HCT116 (cell line): ENCODE measurements at regions not wholly inside any gene's neighbourhood (a gene's known extent, or its start where the extent isn't known, plus 50 kb on each side); places are given as distances from the start of the nearest gene placed in this dataset.

Experiments
- ATAC-seq: fragments of 200-7000 bp; cut with Tn5 transposase; 2 replicates; pipeline ENCODE4 v1.9.1; 2020; ENCODE audit warnings: mild to moderate bottlenecking, moderate library complexity
- BruUV-seq: library from RNA; stranded (reverse); fragments of 400-500 nt; replicated peaks from 2 replicates; lab custom pipeline; 2021; lab: Mats Ljungman, UMichigan
- CTCF ChIA-PET: fragments of 300-600 bp; sonication (Branson Sonifier 250); formaldehyde crosslinking; loops from one replicate; lab custom pipeline; 2021; ENCODE audit warnings: antibody characterized with exemption; lab: Charles Lee
- POLR2A ChIA-PET: fragments of 300-600, 350-600 bp; sonication (Branson Sonifier 250); formaldehyde crosslinking; loops from one replicate; lab custom pipeline; 2021; ENCODE audit warnings: antibody characterized with exemption; lab: Charles Lee
- RAD21 ChIA-PET, 2 experiments: fragments of 300-600 bp; sonication (Branson Sonifier 250); formaldehyde crosslinking; loops; one replicate each; lab custom pipeline; 2023; ENCODE audit warnings: low total read pairs in 2 of 2; ENCODE audit not compliant: uncharacterized antibody in 2 of 2, unreplicated experiment in 2 of 2, low non-redundant PET in 1 of 2; lab: Charles Lee
- DNase-seq: peaks from one replicate; pipeline ENCODE4 v3.0.0-alpha.2; 2010; ENCODE audit warnings: low read depth, low spot score
- H2AFZ ChIP-seq: fragments of 200-600 bp; shearing (Covaris generic), sonication (generic); 2 replicates; pipeline ENCODE4 v1.6.1; 2017; ENCODE audit warnings: low read depth, mixed run types, mixed read lengths, antibody characterized with exemption, low read length; ENCODE audit not compliant: poor library complexity, severe bottlenecking
- H3K27ac ChIP-seq: 2 replicates; pipeline ENCODE4 v1.5.1; 2012; ENCODE audit warnings: low read depth, low read length
- H3K27me3 ChIP-seq: fragments of 200-600 bp; sonication (generic); 2 replicates; pipeline ENCODE4 v1.6.1; 2016; ENCODE audit warnings: mixed run types, low read length, mixed read lengths; ENCODE audit not compliant: insufficient read depth
- H3K36me3 ChIP-seq, 2 experiments: fragments of 200-500 bp in 1 of 2; fragments of 200-600 bp in 1 of 2; sonication (Bioruptor generic) in 1 of 2; sonication (generic) in 1 of 2; 2 replicates each; pipeline versions ENCODE4 v1.5.1 to v1.6.1; 2014 to 2016; ENCODE audit warnings: low read length in 2 of 2, inconsistent platforms in 1 of 2, mixed read lengths in 1 of 2, mixed run types in 1 of 2; ENCODE audit not compliant: insufficient read depth in 2 of 2, control insufficient read depth in 1 of 2
- H3K4me1 ChIP-seq, 2 experiments: fragments of 200-600 bp in 1 of 2; sonication (generic) in 1 of 2; 2 replicates each; pipeline versions ENCODE4 v1.5.1 to v1.6.1; 2012 to 2017; ENCODE audit warnings: low read length in 2 of 2, inconsistent platforms in 1 of 2, mild to moderate bottlenecking in 1 of 2, mixed read lengths in 1 of 2, mixed run types in 1 of 2, moderate library complexity in 1 of 2; ENCODE audit not compliant: insufficient read depth in 2 of 2, control insufficient read depth in 1 of 2
- H3K4me2 ChIP-seq: fragments of 200-600 bp; sonication (generic); 2 replicates; pipeline ENCODE4 v1.6.1; 2017; ENCODE audit warnings: mixed run types, low read length, mixed read lengths
- H3K4me3 ChIP-seq, 2 experiments: fragments of 200-600 bp in 1 of 2; sonication (generic) in 1 of 2; replicated peaks in 1 of 2; 2 replicates each; pipeline ENCODE4 v1.5.1; 2011 to 2016; ENCODE audit warnings: low read length in 2 of 2, control low read depth in 1 of 2, low read depth in 1 of 2, mild to moderate bottlenecking in 1 of 2, mixed read lengths in 1 of 2, mixed run types in 1 of 2
- H3K79me2 ChIP-seq: fragments of 200-600 bp; sonication (generic); 2 replicates; pipeline ENCODE4 v1.6.1; 2017; ENCODE audit warnings: mild to moderate bottlenecking, mixed run types, low read length, moderate library complexity, mixed read lengths; ENCODE audit not compliant: insufficient read depth
- H3K9ac ChIP-seq: fragments of 200-600 bp; sonication (generic); 2 replicates; pipeline ENCODE4 v1.6.1; 2016; ENCODE audit warnings: low read length, mixed read lengths
- H3K9me2 ChIP-seq: fragments of 200-600 bp; sonication (generic), shearing (Covaris generic); 2 replicates; pipeline ENCODE4 v1.6.1; 2017; ENCODE audit warnings: mixed run types, mild to moderate bottlenecking, moderate library complexity; ENCODE audit not compliant: insufficient read depth
- H3K9me3 ChIP-seq, 2 experiments: fragments of 200-500 bp in 1 of 2; fragments of 200-600 bp in 1 of 2; sonication (Bioruptor generic) in 1 of 2; sonication (generic) in 1 of 2; 2 replicates each; pipeline ENCODE4 v1.6.1; 2014 to 2017; ENCODE audit warnings: low read length in 2 of 2, mixed read lengths in 2 of 2, inconsistent platforms in 1 of 2, low read depth in 1 of 2, mild to moderate bottlenecking in 1 of 2, mixed run types in 1 of 2, moderate library complexity in 1 of 2; ENCODE audit not compliant: control insufficient read depth in 1 of 2, insufficient read depth in 1 of 2
- H4K20me1 ChIP-seq: fragments of 200-600 bp; sonication (generic), shearing (Covaris generic); 2 replicates; pipeline ENCODE4 v1.6.1; 2017; ENCODE audit warnings: mixed run types, mild to moderate bottlenecking, moderate library complexity; ENCODE audit not compliant: insufficient read depth
- ELF1 ChIP-seq: IDR thresholded peaks from 2 replicates; pipeline ENCODE4 v1.6.1; 2012; ENCODE audit warnings: low read depth, borderline replicate concordance
- EZH2phosphoT487 ChIP-seq: fragments of 200-600 bp; IDR thresholded peaks from 2 replicates; pipeline ENCODE4 v1.6.1; 2018; ENCODE audit warnings: antibody characterized with exemption, borderline replicate concordance
- POLR2A ChIP-seq: IDR thresholded peaks from 2 replicates; pipeline ENCODE4 v1.7.0; 2011; ENCODE audit warnings: borderline replicate concordance; ENCODE audit not compliant: insufficient read depth, insufficient read length; ENCODE audit errors: extremely low read depth
- SIN3A ChIP-seq: IDR thresholded peaks from 2 replicates; pipeline ENCODE4 v1.6.1; 2012; ENCODE audit warnings: low read depth
- intact Hi-C: fragments of 100-400 bp; cut with micrococcal nuclease; formaldehyde crosslinking; loops from 2 replicates; pipeline ENCODE4 v1.10.0; 2022
- TF ChIP-seq, protein P1 (sequence below): IDR thresholded peaks from 2 replicates; pipeline ENCODE4 v1.6.1; 2012

DNA sequence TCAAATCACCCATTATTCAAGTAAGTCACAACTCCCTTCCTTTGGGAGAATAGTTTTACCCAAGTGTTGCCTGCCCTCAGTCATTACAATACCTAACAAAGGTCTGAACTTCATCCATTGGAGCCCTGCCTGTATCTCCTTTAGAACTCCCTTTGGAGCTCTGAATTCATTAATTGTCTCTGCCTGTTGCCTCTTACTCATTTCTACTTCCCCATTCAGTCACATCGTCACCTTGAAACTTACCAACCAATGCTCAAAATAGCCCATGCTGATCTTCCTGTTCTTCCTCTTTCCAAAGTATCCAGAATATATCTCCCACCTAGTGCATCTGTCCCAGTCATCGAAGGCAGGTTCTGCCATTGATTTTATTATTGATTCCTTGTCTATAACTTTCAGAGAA, 120.7 kb upstream of the ADGRF1 start:
- H3K9me3 ChIP-seq = no peaks in the 10 kb centered on the region
- ATAC-seq (no peak), DNase-seq (no peak)
- intact Hi-C loops = no loop called here
- no peaks in the 10 kb centered on the region for H3K27me3 ChIP-seq
- no peaks in the 10 kb centered on the region for H4K20me1 ChIP-seq
- H3K4me3 ChIP-seq = no peak overlapping the region
- H3K4me2 ChIP-seq = no peak overlapping the region
- no peaks in the 10 kb centered on the region for H3K9me2 ChIP-seq
- no peak overlapping the region for H2AFZ ChIP-seq
- ChIA-PET CTCF (no interaction called here), POLR2A (no interaction called here), RAD21 (no interaction called here)
- H3K9ac ChIP-seq = no peak overlapping the region
- H3K4me1 ChIP-seq = peaks cover 5 to 21% of the 10 kb centered on the region in 2 experiments
- H3K27ac ChIP-seq = no peak overlapping the region
- no peak for TF ChIP-seq EZH2phosphoT487
- BruUV-seq = no TSS peak
- H3K79me2 ChIP-seq = no peaks in the 10 kb centered on the region
- no peaks in the 10 kb centered on the region for H3K36me3 ChIP-seq

DNA sequence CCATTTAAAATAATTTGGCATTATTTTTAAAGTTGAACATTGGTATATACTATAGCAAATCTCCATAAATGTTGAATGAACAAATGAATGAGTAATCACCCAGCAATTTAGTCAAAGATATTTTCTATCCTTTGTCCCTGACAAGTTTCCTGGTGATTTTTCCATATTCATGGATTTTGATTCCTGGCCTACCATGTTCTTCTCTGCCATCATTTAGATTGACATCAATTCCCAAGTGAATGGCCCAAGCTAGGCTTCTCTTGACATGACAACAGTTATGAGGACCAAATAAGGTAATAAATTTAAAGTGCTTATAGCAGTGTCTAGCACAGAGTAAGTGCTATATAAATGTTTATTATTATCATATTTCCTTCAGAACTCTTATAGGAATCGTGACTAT, 120.1 kb upstream of the ADGRF1 start:
- no peaks in the 10 kb centered on the region for H3K9me3 ChIP-seq
- CTCF ChIA-PET = no interaction called here
- H3K4me3 ChIP-seq = no peak overlapping the region
- POLR2A ChIA-PET = no interaction called here
- H3K4me1 ChIP-seq = peaks cover 0 to 15% of the 10 kb centered on the region in 2 experiments; a peak in 2 of 4 replicates
- H3K79me2 ChIP-seq = no peaks in the 10 kb centered on the region
- H2AFZ ChIP-seq = no peak overlapping the region
- no TSS peak for BruUV-seq
- H3K9me2 ChIP-seq = no peaks in the 10 kb centered on the region
- no peak overlapping the region for H3K9ac ChIP-seq
- no peak for TF ChIP-seq SIN3A
- TF ChIP-seq, protein P1, sequence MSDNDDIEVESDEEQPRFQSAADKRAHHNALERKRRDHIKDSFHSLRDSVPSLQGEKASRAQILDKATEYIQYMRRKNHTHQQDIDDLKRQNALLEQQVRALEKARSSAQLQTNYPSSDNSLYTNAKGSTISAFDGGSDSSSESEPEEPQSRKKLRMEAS = no peak
- no peak for TF ChIP-seq POLR2A
- no peak for TF ChIP-seq ELF1
- no peak for TF ChIP-seq EZH2phosphoT487
- H4K20me1 ChIP-seq = no peaks in the 10 kb centered on the region
- no peak overlapping the region for H3K27ac ChIP-seq
- intact Hi-C loops = no loop called here
- RAD21 ChIA-PET = no interaction called here
- H3K4me2 ChIP-seq = no peak overlapping the region
- H3K27me3 ChIP-seq = no peaks in the 10 kb centered on the region
- no peaks in the 10 kb centered on the region for H3K36me3 ChIP-seq
- ATAC-seq (no peak), DNase-seq (no peak)
